Type B pancreatic cell (in vitro differentiated cells): ENCODE measurements at regions not wholly inside any gene's neighbourhood (a gene's known extent, or its start where the extent isn't known, plus 50 kb on each side); places are given as distances from the start of the nearest gene placed in this dataset.

Experiments used
- DNase-seq: peaks from one replicate; pipeline ENCODE4 v3.0.0; 2021; ENCODE audit warnings: mixed read lengths; ENCODE audit not compliant: unreplicated experiment; ENCODE audit errors: extremely low spot score
- H3K27ac Mint-ChIP-seq: 2 replicates; pipeline ENCODE4 v1.8.0; 2021; ENCODE audit warnings: mild to moderate bottlenecking, mixed read lengths
- H3K27me3 Mint-ChIP-seq: 2 replicates; pipeline ENCODE4 v1.8.0; 2021; ENCODE audit warnings: mixed read lengths
- H3K36me3 Mint-ChIP-seq: 2 replicates; pipeline ENCODE4 v1.8.0; 2021; ENCODE audit warnings: mixed read lengths
- H3K4me1 Mint-ChIP-seq: one replicate; pipeline ENCODE4 v1.8.0; 2021; ENCODE audit warnings: mixed read lengths; ENCODE audit not compliant: unreplicated experiment
- H3K4me3 Mint-ChIP-seq: 2 replicates; pipeline ENCODE4 v1.8.0; 2021; ENCODE audit warnings: mild to moderate bottlenecking, mixed read lengths
- H3K9me3 Mint-ChIP-seq: 2 replicates; pipeline ENCODE4 v1.8.0; 2021; ENCODE audit warnings: mixed read lengths
- CTCF ChIP-seq: fragments of 200-600 bp; sonication (generic); conservative IDR thresholded peaks from 2 replicates; pipeline ENCODE4 v1.5.0; 2021; ENCODE audit warnings: antibody characterized with exemption, mild to moderate bottlenecking

DNA sequence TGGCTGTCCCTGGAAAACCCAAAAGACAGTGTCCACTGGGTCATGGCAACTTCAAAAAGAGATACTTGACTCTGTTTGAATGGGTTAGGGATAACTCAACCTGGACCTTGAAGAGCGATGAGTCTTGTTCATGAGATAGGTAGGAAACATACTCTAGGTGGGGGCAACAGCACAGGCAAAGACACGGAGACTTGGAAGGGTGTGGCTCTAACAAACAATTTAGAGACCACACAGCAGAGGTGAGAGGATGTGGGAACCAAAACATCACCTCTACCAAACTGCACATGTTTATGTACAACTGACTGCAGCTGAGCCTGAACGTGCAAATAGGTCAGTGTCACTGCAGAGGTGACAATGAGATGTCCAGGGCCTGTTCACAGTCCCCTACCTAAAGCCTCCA is 247.7 kb upstream of the ADRA1B start:
- H3K36me3 Mint-ChIP-seq = no peaks in the 10 kb centered on the region
- no peak for DNase-seq
- no peaks in the 10 kb centered on the region for H3K9me3 Mint-ChIP-seq
- no peak overlapping the region for H3K4me3 Mint-ChIP-seq
- H3K27me3 Mint-ChIP-seq = no peaks in the 10 kb centered on the region
- H3K27ac Mint-ChIP-seq = no peak overlapping the region
- H3K4me1 Mint-ChIP-seq = no peaks in the 10 kb centered on the region
- TF ChIP-seq CTCF = no peak

DNA sequence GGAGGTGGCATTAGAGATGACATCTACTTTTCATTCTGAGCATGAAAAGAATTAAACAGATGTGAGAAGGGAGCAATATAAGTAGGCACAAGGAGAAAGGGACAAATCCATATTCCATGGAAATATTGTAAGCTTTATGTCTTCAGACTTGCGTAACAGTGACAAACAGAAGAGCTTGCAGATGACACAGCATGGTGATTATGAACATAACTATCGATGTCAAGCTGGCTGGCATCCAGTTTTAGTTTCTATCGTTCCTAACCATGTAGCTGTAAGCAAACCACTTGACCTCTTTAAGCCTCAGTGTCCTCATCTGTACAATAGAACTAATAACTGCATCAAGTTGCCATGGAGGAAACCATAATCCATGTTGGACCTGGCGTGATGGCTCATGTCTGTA is 246.7 kb upstream of the ADRA1B start:
- no peaks in the 10 kb centered on the region for H3K4me1 Mint-ChIP-seq
- H3K9me3 Mint-ChIP-seq = no peaks in the 10 kb centered on the region
- H3K27me3 Mint-ChIP-seq = no peaks in the 10 kb centered on the region
- no peak for TF ChIP-seq CTCF
- no peaks in the 10 kb centered on the region for H3K36me3 Mint-ChIP-seq
- no peak overlapping the region for H3K27ac Mint-ChIP-seq
- no peak for DNase-seq
- H3K4me3 Mint-ChIP-seq = no peak overlapping the region

- TF ChIP-seq CTCF = no peak
- no peaks in the 10 kb centered on the region for H3K4me1 Mint-ChIP-seq
- no peak for DNase-seq
- no peaks in the 10 kb centered on the region for H3K36me3 Mint-ChIP-seq
- H3K27ac Mint-ChIP-seq = no peak overlapping the region
- no peaks in the 10 kb centered on the region for H3K9me3 Mint-ChIP-seq
- H3K4me3 Mint-ChIP-seq = no peak overlapping the region
- no peaks in the 10 kb centered on the region for H3K27me3 Mint-ChIP-seq
Measured at GRCh38 chr5:159671886-159672285, 244.4 kb upstream of the ADRA1B start.

DNA sequence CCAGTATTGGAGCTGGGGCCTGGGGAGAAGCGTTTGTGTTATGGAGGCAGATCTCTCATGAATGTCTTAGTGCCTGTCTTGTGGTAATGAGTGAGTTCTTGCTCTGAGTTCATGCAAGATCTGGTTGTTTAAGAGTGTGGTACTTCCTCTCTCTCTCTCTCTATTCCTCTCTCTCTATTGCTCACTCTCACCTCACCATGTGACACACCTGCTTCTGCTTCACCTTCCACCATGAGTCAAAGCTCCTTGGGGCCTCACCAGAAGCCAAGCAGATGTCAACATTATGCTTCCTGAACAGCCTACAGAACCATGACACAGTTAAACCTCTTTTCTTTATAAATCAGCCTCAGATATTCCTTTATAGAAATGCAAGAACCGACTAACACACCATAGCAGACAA is 242.7 kb upstream of the ADRA1B start:
- H3K36me3 Mint-ChIP-seq = no peaks in the 10 kb centered on the region
- H3K9me3 Mint-ChIP-seq = no peaks in the 10 kb centered on the region
- H3K4me1 Mint-ChIP-seq = no peaks in the 10 kb centered on the region
- DNase-seq = no peak
- H3K27me3 Mint-ChIP-seq = no peaks in the 10 kb centered on the region
- H3K27ac Mint-ChIP-seq = no peak overlapping the region
- no peak overlapping the region for H3K4me3 Mint-ChIP-seq
- TF ChIP-seq CTCF = no peak

DNA sequence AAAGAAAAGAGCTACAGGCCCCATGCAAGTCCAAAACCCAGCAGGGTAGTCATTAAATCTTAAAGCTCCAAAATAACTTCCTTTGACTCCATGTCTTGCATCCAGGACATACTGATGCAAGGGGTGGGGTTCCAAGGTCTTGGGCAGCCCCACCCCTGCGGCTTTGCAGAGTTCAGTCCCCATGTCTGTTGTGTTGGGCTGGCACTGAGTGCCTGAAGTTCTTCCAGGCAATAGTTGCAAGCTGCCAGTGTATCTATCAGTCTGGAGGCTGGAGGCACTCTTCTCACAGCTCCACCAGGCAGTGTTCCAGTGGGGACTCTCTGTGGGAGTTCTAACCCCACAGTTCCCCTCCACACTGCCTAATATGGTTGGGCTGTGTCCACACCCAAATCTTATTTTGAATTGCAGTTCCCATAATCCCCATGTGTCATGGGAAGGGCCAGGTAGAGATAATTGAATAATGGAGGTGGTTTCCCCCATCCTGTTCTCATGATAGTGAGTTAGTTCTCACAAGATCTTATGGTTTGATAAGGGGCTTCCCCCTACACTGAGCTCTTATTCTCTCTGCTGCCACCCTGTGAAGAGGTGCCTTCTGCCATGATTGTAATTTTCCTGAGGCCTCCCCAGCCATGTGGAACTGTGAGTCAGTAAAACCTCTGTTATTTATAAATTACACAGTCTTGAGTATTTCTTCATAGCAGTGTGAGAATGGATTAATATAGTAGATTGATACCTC is 237.5 kb upstream of the ADRA1B start:
- Mint-ChIP-seq H3K4me1 (no peaks in the 10 kb centered on the region), H3K9me3 (peaks cover 13% of the 10 kb centered on the region), H3K36me3 (no peaks in the 10 kb centered on the region), H3K27me3 (no peaks in the 10 kb centered on the region), H3K27ac (no peak overlapping the region), H3K4me3 (no peak overlapping the region)
- no peak for TF ChIP-seq CTCF
- no peak for DNase-seq

GRCh38 chr5:159680095-159680494 is 236.2 kb upstream of the ADRA1B start:
- Mint-ChIP-seq H3K4me1 (no peaks in the 10 kb centered on the region), H3K27me3 (no peaks in the 10 kb centered on the region), H3K9me3 (peaks cover 13% of the 10 kb centered on the region), H3K4me3 (no peak overlapping the region), H3K27ac (no peak overlapping the region), H3K36me3 (no peaks in the 10 kb centered on the region)
- DNase-seq = no peak
- no peak for TF ChIP-seq CTCF
